NCI-H146 treated with DMSO at 0.1 percent for 48 hours (cell line): ENCODE measurements at regions not wholly inside any gene's neighbourhood (a gene's known extent, or its start where the extent isn't known, plus 50 kb on each side); places are given as distances from the start of the nearest gene placed in this dataset.

Experiments
- DNase-seq: peaks from one replicate; lab custom pipeline; 2025; ENCODE audit not compliant: unreplicated experiment; lab: John Stamatoyannopoulos, UW

- DNase-seq = no peak
These were observed 144.3 kb upstream of the MTAP start for GRCh38 chr9:21657966-21658667.

- DNase-seq = no peak
These were observed 141.5 kb upstream of the MTAP start for GRCh38 chr9:21660976-21661375.

DNA sequence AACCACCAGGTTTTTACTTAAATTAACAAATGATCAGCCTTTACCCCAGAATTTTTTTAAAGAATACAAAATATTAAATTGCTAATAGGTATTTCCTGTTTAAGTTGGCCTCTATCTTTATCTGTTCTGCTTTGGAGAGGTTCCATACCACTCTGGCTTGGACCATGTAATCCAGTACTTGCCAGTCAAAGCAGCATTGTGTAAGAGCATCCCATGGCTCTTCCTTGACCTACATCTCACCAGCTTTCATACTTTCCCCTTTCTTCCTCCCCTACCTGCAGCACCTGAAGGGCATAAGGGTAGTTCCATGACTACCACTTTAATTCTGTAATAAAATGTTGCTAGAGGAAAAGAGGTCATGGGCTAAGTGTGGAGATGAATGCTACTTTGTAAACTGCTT lies 140.8 kb upstream of the MTAP start:
- DNase-seq = no peak

DNA sequence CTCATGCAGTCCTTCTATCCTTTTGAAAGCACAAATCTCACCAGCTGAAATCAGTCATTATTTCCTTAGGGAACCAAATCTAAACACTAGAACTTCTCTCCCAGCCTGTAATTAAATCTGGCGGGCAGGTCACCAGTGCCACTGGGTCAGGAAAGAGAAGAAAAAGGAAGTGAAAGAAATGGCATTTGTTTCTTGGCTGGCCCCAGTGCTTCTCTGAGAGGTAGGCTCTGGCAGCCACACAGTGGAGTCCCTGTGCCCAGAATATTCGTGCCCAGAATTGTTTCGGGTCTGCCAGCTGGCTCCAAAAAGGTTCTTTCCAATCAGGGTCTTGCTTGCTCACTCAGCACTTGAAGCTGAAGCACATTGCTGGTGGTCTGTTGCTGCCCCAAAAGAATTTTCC lies 133.9 kb upstream of the MTAP start:
- no peak for DNase-seq

GRCh38 chr9:21669701-21670100 lies 132.7 kb upstream of the MTAP start:
- DNase-seq = no peak

DNA sequence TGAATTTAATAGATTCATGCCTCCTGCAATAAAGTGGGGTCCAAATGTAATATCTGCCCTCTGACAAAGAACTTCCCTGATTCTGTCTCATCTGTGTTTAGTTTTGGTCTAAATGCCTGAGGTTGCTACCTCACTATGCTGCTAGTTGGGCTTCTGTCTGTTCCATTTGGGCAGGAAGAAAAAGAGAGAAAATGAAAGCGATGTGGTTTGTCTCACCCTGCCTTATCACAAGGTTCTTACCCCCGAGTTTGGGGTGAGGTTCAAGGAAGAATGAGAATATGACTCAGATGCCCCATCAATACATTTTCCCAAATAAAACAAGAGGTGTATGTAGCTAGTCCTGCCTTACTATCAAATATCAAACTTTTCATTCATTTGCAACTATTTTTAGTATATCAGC lies 132.1 kb upstream of the MTAP start:
- DNase-seq = no peak

GRCh38 chr9:21672140-21672539 lies 130.3 kb upstream of the MTAP start:
- no peak for DNase-seq

- DNase-seq = no peak
These were observed 129.7 kb upstream of the MTAP start for GRCh38 chr9:21672761-21673160.

DNA sequence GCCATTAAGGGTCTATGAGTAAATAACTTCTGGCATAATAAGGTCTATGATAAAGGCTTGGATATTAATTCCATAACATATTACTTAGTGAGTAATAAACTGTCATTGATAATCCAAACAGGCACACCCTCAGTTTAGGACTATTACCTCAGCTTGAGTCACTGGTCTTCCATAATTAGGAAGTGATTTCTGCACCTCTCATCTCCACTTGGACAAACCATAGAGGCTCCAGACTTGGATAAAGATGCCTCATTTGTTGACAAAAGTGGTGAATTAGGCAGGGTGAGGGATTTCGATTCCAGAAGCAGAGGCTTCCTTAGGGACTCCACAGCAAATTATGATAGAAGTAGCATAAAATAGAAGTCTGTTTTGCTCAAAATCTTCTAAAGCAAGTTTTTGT lies 127.5 kb upstream of the MTAP start:
- DNase-seq = no peak

- no peak for DNase-seq
These were observed 125.0 kb upstream of the MTAP start for GRCh38 chr9:21677387-21677786.

DNA sequence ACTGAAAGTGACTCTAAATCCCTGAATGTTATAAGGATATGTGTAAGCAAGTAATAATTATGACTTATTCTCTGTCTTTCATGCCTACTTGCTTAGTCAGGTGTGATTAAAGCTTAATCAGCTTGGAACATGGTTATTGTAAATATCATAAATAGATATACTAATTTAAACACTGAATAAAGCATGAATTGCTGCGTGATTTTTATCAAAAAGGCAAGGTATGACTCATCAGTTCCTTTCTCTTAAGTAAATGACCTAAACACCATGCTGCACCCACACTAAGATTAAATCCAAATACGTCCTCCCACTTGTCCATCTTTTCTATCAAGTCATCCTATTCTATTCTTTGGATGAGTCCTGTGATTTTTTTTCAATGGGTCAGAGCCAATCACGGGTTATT lies 124.6 kb upstream of the MTAP start:
- no peak for DNase-seq

DNA sequence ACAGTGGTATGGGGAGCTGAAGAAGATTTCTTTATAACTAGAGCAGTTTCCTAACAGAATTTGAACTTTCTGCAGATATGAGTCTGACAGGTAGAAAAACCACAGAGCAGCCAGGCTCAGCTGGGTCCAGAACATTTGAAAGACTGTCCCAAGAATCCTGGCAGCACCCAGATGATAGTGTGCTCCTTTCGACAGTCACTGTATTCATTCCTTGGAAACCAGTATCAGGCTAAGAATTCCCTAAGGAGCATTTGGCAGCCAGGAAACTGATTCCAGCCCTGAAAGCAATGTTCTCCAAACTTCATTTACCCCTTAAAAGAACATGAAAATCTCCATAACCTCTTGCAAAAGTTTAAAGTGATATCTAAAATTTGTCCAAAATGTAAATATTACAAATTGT lies 123.0 kb upstream of the MTAP start:
- no peak for DNase-seq

- no peak for DNase-seq
These were observed 121.8 kb upstream of the MTAP start for GRCh38 chr9:21680590-21680989.

DNA sequence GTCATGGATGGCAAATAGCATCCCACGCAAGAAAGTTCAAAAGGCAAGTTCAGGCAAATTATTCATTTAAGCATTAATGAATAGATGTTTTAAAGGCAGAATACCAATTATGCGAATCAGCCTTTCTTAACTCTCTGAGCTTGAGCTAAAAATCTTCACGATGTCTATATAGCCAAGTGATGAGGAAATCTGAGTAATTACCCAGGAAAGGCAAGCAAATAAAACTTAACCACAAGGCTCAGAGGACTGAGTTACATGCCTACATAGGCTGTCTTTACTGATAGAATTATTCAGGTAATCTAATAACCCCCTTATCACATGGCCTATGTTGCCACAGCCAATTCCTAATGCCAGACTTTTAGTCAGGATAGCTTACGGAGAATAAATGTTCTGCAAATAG lies 120.8 kb upstream of the MTAP start:
- no peak for DNase-seq

DNA sequence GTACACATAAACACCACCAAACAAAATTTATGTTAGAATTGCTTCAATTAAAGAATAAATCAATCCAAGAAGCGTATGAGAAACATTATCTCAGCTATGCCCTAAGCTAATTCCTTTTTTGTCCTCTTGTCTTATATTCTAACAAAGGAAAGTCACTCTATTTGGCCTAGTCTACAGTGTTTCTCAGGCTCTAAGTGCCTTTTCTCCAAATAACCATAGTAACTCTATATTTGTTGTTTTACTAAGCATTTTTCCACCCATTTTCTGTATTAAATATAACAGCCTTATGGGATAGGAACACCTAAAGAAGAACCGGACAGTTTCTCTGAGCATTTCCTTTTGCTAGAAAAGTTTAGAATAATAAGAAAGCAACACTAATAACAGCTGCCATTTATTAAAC lies 120.1 kb upstream of the MTAP start:
- DNase-seq = no peak

GRCh38 chr9:21682981-21683380 lies 119.5 kb upstream of the MTAP start:
- no peak for DNase-seq

DNA sequence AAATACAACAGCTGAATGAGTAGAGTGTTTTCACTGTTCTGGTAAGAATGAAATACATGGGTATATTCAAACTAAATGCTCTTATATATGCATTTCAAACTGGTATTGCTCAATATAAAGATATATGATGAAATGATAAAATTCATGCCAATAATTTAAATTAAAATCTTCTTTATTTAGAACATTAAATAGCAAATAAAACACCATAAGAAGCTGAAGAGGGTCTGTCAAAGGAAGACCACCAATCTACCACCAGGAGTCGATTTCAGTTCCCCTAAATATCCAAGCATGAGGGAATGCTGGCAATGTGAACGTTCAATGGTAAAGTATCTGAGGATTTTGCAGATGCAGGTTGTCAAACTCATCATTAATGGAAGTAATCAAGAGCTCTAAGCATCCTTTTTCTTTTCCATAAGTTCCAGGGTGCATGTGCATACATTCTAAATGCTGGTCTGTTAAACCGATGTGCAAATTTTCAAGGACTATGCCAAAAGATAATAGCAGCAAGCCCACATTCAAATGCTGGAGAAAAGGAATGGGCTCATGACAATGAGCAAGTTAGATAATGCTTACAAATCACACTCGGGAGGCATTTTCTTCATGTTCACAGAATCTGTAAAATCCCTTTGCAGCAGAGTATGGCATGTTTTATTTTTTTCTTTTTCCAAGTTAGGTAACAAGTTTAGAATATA lies 118.8 kb upstream of the MTAP start:
- no peak for DNase-seq

- DNase-seq = no peak
These were observed 118.2 kb upstream of the MTAP start for GRCh38 chr9:21684231-21684630.

DNA sequence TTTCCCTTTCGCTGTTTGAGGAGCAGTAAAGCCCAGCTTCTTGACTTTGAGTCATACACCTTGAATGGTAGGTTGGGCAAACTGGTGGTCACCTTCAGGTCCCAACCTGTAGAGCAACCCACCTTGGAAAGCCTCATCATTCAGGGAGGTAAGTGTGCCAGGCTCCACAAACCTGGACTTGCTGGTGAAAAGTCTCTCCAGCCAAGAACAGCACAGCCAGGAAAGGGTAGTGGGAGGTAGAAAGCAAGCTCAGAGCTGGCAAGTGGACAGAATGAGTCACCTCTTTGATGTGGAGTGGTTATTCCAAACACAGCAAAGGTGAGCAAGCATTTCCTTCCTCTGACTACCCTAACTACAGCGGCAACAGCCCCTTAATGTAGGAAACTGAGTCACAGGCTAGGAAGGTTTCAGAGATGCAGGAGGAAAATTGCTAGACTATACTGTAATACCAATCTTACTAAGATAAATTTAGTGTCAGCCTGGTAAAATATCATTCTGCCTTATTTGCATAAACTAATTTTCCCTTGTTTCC lies 117.5 kb upstream of the MTAP start:
- no peak for DNase-seq

- DNase-seq = no peak
These were observed 116.9 kb upstream of the MTAP start for GRCh38 chr9:21685502-21685901.

GRCh38 chr9:21686738-21687137 lies 115.7 kb upstream of the MTAP start:
- DNase-seq = no peak

DNA sequence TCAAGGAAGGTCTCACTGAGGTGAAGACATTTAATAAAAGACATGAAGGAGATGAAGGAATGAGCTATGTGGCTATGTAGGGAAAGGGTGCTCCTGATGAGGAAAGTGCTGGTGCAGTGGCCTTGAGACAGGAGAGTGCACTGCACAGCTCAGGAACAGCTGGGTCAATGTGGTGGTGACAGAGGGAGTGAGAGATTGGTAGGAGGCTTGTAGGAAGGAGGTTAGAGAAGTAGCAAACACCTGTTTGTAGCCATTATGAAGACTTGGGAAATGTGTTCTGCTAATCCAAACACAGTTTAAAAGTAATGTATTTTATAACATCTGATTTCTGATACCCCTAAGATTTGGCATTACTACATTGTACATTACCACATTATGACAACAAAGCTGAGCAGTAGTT lies 115.1 kb upstream of the MTAP start:
- DNase-seq = no peak
